NAMALWA (cell line): ENCODE measurements at regions not wholly inside any gene's neighbourhood (a gene's known extent, or its start where the extent isn't known, plus 50 kb on each side); places are given as distances from the start of the nearest gene placed in this dataset.
A peak's percentile ranks its signal among the peaks of the same experiment; 100 is the strongest.
"Not testable (repeated sequence)": the region's sequence is repeated elsewhere in the genome, so short reads cannot be mapped to it uniquely, and the experiment has no call there.

Experiments used
- DNase-seq: peaks from one replicate; pipeline ENCODE4 v3.0.0-alpha.2; 2015; ENCODE audit warnings: low spot score

GRCh38 chr2:224650815-224651439 lies 65.2 kb downstream of the CCDC195 start:
- peak; percentile 78 for DNase-seq

- DNase-seq: not testable (repeated sequence)
Measured at GRCh38 chr2:224647684-224648083, 62.5 kb upstream of the CUL3 start.

GRCh38 chr2:224646242-224646846 lies 61.2 kb upstream of the CUL3 start:
- DNase-seq: peak; percentile 89

GRCh38 chr2:224645722-224646121 lies 60.6 kb upstream of the CUL3 start:
- no peak for DNase-seq

GRCh38 chr2:224640679-224641078 lies 55.5 kb upstream of the CUL3 start:
- no peak for DNase-seq

- DNase-seq: peak; percentile 90
Measured at GRCh38 chr2:224638301-224638823, 53.2 kb upstream of the CUL3 start.
